ENCODE measurements at regions not wholly inside any gene's neighbourhood (a gene's known extent, or its start where the extent isn't known, plus 50 kb on each side); places are given as distances from the start of the nearest gene placed in this dataset.
A peak's percentile ranks its signal among the peaks of the same experiment; 100 is the strongest.

- DNase-seq: no peak
Measured at GRCh38 chr6:134520181-134521115, 202.5 kb upstream of the SGK1 start.

- DNase-seq: peak; percentile 24
Measured at GRCh38 chr6:134519465-134519864, 201.6 kb upstream of the SGK1 start.

GRCh38 chr6:134517868-134518267 is 200.0 kb upstream of the SGK1 start:
- no peak for DNase-seq

GRCh38 chr6:134517145-134517658 is 199.3 kb upstream of the SGK1 start:
- DNase-seq: no peak

GRCh38 chr6:134516582-134516981 is 198.7 kb upstream of the SGK1 start:
- DNase-seq: no peak

GRCh38 chr6:134515986-134516385 is 198.1 kb upstream of the SGK1 start:
- no peak for DNase-seq

GRCh38 chr6:134512981-134513391 is 195.1 kb upstream of the SGK1 start:
- DNase-seq: no peak

- no peak for DNase-seq
Measured at GRCh38 chr6:134511984-134512683, 194.2 kb upstream of the SGK1 start.

- DNase-seq: no peak
Measured at GRCh38 chr6:134510920-134511319, 193.0 kb upstream of the SGK1 start.

- DNase-seq: no peak
Measured at GRCh38 chr6:134510142-134510541, 192.2 kb upstream of the SGK1 start.

- DNase-seq: no peak
Measured at GRCh38 chr6:134508862-134509498, 191.1 kb upstream of the SGK1 start.

GRCh38 chr6:134506162-134506561 is 188.2 kb upstream of the SGK1 start:
- no peak for DNase-seq

GRCh38 chr6:134503585-134504281 is 185.8 kb upstream of the SGK1 start:
- DNase-seq: no peak

GRCh38 chr6:134502614-134503549 is 185.0 kb upstream of the SGK1 start:
- no peak for DNase-seq

GRCh38 chr6:134495890-134496248 is 178.0 kb upstream of the SGK1 start:
- no peak for DNase-seq

GRCh38 chr6:134495203-134495889 is 177.4 kb upstream of the SGK1 start:
- no peak for DNase-seq

GRCh38 chr6:134493789-134494188 is 175.9 kb upstream of the SGK1 start:
- DNase-seq: no peak

GRCh38 chr6:134491477-134491876 is 173.6 kb upstream of the SGK1 start:
- no peak for DNase-seq

- DNase-seq: no peak
Measured at GRCh38 chr6:134482593-134483270, 164.8 kb upstream of the SGK1 start.

GRCh38 chr6:134481966-134482365 is 164.1 kb upstream of the SGK1 start:
- no peak for DNase-seq

Data from activated CD8-positive, alpha-beta memory T cell treated with anti-CD3 and anti-CD28 coated beads, Interleukin-2, amount 50 U/mL, for 4 hours (primary cell).